BLaER1 (cell line): ENCODE measurements at regions not wholly inside any gene's neighbourhood (a gene's known extent, or its start where the extent isn't known, plus 50 kb on each side); places are given as distances from the start of the nearest gene placed in this dataset.
"Not testable (repeated sequence)": the region's sequence is repeated elsewhere in the genome, so short reads cannot be mapped to it uniquely, and the experiment has no call there.

Source experiments
- H3K27ac ChIP-seq: shearing (Covaris generic); formaldehyde crosslinking; 2 replicates; pipeline ENCODE4 v1.8.1; 2022
- H3K27me3 ChIP-seq: shearing (Covaris generic); formaldehyde crosslinking; 2 replicates; pipeline ENCODE4 v1.8.1; 2022
- H3K36me3 ChIP-seq: shearing (Covaris generic); formaldehyde crosslinking; 2 replicates; pipeline ENCODE4 v1.8.1; 2022
- H3K4me1 ChIP-seq: shearing (Covaris generic); formaldehyde crosslinking; 2 replicates; pipeline ENCODE4 v1.8.1; 2022
- H3K4me2 ChIP-seq: shearing (Covaris generic); formaldehyde crosslinking; 2 replicates; pipeline ENCODE4 v1.8.1; 2022
- H3K4me3 ChIP-seq: shearing (Covaris generic); formaldehyde crosslinking; 2 replicates; pipeline ENCODE4 v1.8.1; 2022
- H3K9ac ChIP-seq: shearing (Covaris generic); formaldehyde crosslinking; 2 replicates; pipeline ENCODE4 v1.8.1; 2022
- H3K9me3 ChIP-seq: shearing (Covaris generic); formaldehyde crosslinking; 2 replicates; pipeline ENCODE4 v1.8.1; 2022
- H4K20me1 ChIP-seq: shearing (Covaris generic); formaldehyde crosslinking; 2 replicates; pipeline ENCODE4 v1.8.1; 2022
- Cebpa-rat ChIP-seq: shearing (Covaris generic); IDR thresholded peaks from 2 replicates; pipeline ENCODE4 v1.8.1; 2022

DNA sequence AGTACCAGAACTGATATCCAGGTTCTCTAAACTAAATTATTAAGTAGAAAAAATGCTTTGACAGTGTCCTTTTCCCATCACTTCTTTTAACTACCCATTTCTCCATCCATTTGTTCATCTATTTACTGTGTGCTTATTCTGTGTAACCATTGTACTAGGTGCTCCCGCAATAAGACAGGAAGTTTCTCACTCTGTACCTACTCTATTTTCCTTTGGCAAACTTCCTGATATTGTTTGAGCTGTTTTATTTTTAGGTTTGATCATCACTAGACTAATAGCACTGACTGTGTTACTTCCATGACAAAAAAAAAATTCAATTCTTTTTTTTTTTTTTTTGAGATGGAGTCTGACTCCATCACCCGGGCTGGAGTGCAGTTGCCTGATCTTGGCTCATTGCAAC is 102.5 kb upstream of the CASK start:
- TF ChIP-seq Cebpa-rat: no peak
- Histone ChIP-seq H4K20me1 (no peaks in the 10 kb centered on the region), H3K4me3 (no peak overlapping the region), H3K4me2 (no peak overlapping the region), H3K9ac (no peak overlapping the region), H3K27ac (no peak overlapping the region), H3K36me3 (no peaks in the 10 kb centered on the region), H3K4me1 (no peaks in the 10 kb centered on the region), H3K9me3 (no peaks in the 10 kb centered on the region; the same call in 1 of the 2 replicates), H3K27me3 (peaks cover 88% of the 10 kb centered on the region)

DNA sequence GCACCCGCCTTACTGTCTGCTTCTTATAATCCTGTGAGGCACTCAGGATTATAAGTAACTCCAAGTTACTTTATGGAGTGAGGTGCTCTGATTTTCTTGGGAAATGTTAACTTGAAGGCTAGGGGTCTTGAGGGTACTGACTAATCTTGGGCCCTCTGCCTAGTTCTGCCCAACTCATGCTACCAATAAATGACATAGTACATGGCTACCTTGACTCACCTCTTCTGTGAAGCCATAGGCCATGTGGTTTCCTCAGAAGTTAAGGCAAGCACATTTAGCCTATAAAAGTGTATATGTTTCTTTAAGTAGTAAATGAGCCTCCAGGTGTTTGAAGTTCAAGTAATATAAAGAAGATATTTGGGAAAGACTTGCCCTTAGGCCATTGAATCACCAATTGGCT is 99.8 kb upstream of the CASK start:
- Histone ChIP-seq H3K4me2 (no peak overlapping the region), H3K9ac (no peak overlapping the region), H4K20me1 (no peaks in the 10 kb centered on the region), H3K4me3 (no peak overlapping the region), H3K4me1 (no peaks in the 10 kb centered on the region), H3K27me3 (peaks cover 86% of the 10 kb centered on the region), H3K36me3 (no peaks in the 10 kb centered on the region), H3K27ac (no peak overlapping the region), H3K9me3 (no peaks in the 10 kb centered on the region; the same call in 1 of the 2 replicates)
- TF ChIP-seq Cebpa-rat: no peak

GRCh38 chrX:42022158-42022557 is 98.8 kb upstream of the CASK start:
- Histone ChIP-seq H3K9me3 (no peaks in the 10 kb centered on the region; the same call in 1 of the 2 replicates), H3K4me3 (no peak overlapping the region), H3K9ac (no peak overlapping the region), H3K4me1 (no peaks in the 10 kb centered on the region), H3K27me3 (peaks cover 79% of the 10 kb centered on the region), H3K27ac (no peak overlapping the region), H4K20me1 (no peaks in the 10 kb centered on the region), H3K36me3 (no peaks in the 10 kb centered on the region), H3K4me2 (no peak overlapping the region)
- no peak for TF ChIP-seq Cebpa-rat

- peaks cover 75% of the 10 kb centered on the region for H3K27me3 ChIP-seq
- no peaks in the 10 kb centered on the region for H3K4me1 ChIP-seq
- no peaks in the 10 kb centered on the region for H4K20me1 ChIP-seq
- no peak overlapping the region for H3K9ac ChIP-seq
- TF ChIP-seq Cebpa-rat: no peak
- no peak overlapping the region for H3K27ac ChIP-seq
- no peaks in the 10 kb centered on the region; the same call in 1 of the 2 replicates for H3K9me3 ChIP-seq
- H3K36me3 ChIP-seq: no peaks in the 10 kb centered on the region
- H3K4me3 ChIP-seq: no peak overlapping the region
- no peak overlapping the region for H3K4me2 ChIP-seq
Observed at GRCh38 chrX:42021058-42021457, 97.7 kb upstream of the CASK start.

DNA sequence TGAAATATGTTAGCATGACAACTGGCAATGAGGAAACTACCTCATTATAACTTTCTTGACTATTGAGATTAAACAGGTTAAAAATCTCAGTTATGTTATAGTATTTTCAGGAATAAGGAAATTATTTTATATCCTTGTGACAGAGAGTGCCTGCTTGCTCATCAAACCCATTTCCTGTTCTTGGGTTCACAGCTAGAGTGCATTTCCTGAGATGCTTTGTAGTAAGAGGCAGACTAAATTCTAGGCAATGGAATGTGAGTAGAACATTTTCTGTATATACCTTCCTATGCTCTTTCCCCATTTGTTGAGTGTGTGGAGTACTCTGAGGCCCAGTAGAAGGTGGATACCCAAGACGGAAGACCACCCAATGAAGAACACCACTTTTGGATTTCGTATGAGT is 96.9 kb upstream of the CASK start:
- Histone ChIP-seq H3K4me2 (no peak overlapping the region), H3K27ac (no peak overlapping the region), H3K4me3 (no peak overlapping the region), H3K27me3 (peaks cover 73% of the 10 kb centered on the region), H4K20me1 (no peaks in the 10 kb centered on the region), H3K4me1 (no peaks in the 10 kb centered on the region), H3K9ac (no peak overlapping the region), H3K9me3 (no peaks in the 10 kb centered on the region; the same call in 1 of the 2 replicates), H3K36me3 (no peaks in the 10 kb centered on the region)
- no peak for TF ChIP-seq Cebpa-rat

GRCh38 chrX:42017971-42018370 is 94.6 kb upstream of the CASK start:
- Histone ChIP-seq H3K9ac (no peak overlapping the region), H3K27me3 (peaks cover 66% of the 10 kb centered on the region), H3K9me3 (no peaks in the 10 kb centered on the region; the same call in 1 of the 2 replicates), H3K4me2 (no peak overlapping the region), H3K4me3 (no peak overlapping the region), H3K36me3 (no peaks in the 10 kb centered on the region), H3K4me1 (no peaks in the 10 kb centered on the region), H3K27ac (no peak overlapping the region), H4K20me1 (no peaks in the 10 kb centered on the region)
- TF ChIP-seq Cebpa-rat: no peak

GRCh38 chrX:42000836-42001235 is 77.5 kb upstream of the CASK start:
- H3K4me1 ChIP-seq: no peaks in the 10 kb centered on the region
- no peak overlapping the region for H3K9ac ChIP-seq
- H4K20me1 ChIP-seq: no peaks in the 10 kb centered on the region
- no peaks in the 10 kb centered on the region for H3K36me3 ChIP-seq
- peaks cover 63% of the 10 kb centered on the region for H3K27me3 ChIP-seq
- H3K4me3 ChIP-seq: no peak overlapping the region
- H3K4me2 ChIP-seq: no peak overlapping the region
- H3K9me3 ChIP-seq: no peaks in the 10 kb centered on the region
- no peak for TF ChIP-seq Cebpa-rat
- H3K27ac ChIP-seq: no peak overlapping the region

- H3K9ac ChIP-seq: no peak overlapping the region
- no peak for TF ChIP-seq Cebpa-rat
- no peak overlapping the region for H3K4me2 ChIP-seq
- no peaks in the 10 kb centered on the region for H3K9me3 ChIP-seq
- no peaks in the 10 kb centered on the region for H4K20me1 ChIP-seq
- no peaks in the 10 kb centered on the region for H3K4me1 ChIP-seq
- no peak overlapping the region for H3K4me3 ChIP-seq
- no peaks in the 10 kb centered on the region for H3K36me3 ChIP-seq
- peaks cover 69% of the 10 kb centered on the region for H3K27me3 ChIP-seq
- H3K27ac ChIP-seq: no peak overlapping the region
Observed at GRCh38 chrX:41984628-41985027, 61.3 kb upstream of the CASK start.

DNA sequence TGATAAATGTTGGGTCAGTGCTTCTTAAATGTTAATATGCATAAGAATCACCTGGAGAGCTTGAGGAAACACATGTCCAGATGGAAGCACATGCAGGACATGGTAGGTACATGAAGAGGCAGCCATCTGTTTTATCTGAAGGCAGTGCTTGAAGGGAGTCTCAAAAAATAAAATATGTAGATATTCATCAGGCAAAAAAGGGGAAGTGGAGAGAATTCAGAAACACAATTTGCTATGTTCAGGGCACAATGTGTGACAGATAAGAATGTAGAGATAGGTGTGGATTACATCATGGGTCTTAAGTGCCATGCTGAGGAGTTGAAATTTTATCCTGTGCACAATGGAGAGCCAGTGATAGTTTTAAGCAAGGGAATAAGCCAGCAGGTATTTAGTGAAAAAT is 59.6 kb upstream of the CASK start:
- Histone ChIP-seq H3K4me2 (no peak overlapping the region), H4K20me1 (no peaks in the 10 kb centered on the region), H3K36me3 (no peaks in the 10 kb centered on the region), H3K4me1 (no peaks in the 10 kb centered on the region), H3K9me3 (no peaks in the 10 kb centered on the region), H3K27me3 (peaks cover 83% of the 10 kb centered on the region), H3K27ac (no peak overlapping the region), H3K9ac (no peak overlapping the region), H3K4me3 (no peak overlapping the region)
- no peak for TF ChIP-seq Cebpa-rat

DNA sequence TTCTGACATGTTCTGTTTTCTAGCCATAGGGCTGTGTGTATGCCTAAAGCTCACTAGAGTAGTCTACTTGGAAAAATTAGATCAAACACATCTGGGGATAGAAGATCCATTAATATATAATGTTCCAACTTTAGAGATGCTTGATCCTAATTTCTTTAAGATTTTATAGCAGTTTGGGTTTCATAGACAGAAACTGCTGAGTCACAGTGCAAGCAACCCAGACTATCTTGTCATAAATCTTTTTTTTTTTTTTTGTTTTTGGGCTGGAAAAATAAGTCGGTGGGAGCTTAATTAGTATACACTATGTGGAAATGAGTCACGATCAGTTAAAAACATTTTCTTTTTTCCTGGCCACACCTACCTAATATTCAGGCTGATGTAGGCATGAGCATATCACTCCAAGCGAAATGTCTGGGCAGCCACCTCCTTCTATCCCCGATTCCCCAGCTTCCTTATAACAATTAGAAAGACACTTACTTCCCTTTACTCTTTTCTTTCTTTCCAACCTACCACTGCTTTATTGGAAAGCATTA is 58.2 kb upstream of the CASK start:
- H3K36me3 ChIP-seq: no peaks in the 10 kb centered on the region
- no peak overlapping the region for H3K4me2 ChIP-seq
- H3K9me3 ChIP-seq: no peaks in the 10 kb centered on the region
- H3K4me3 ChIP-seq: no peak overlapping the region
- no peak overlapping the region for H3K9ac ChIP-seq
- H3K27me3 ChIP-seq: peaks cover 86% of the 10 kb centered on the region
- H3K27ac ChIP-seq: no peak overlapping the region
- no peak for TF ChIP-seq Cebpa-rat
- H3K4me1 ChIP-seq: no peaks in the 10 kb centered on the region
- no peaks in the 10 kb centered on the region for H4K20me1 ChIP-seq

GRCh38 chrX:41974677-41975076 is 51.3 kb upstream of the CASK start:
- H3K9me3 ChIP-seq, H3K4me1 ChIP-seq, H3K9ac ChIP-seq, H3K27ac ChIP-seq, H4K20me1 ChIP-seq, H3K4me3 ChIP-seq, H3K36me3 ChIP-seq, H3K4me2 ChIP-seq: not testable (repeated sequence)
- H3K27me3 ChIP-seq: peaks cover 63% of the 10 kb centered on the region
